HG02610 (cell line): ENCODE measurements at regions not wholly inside any gene's neighbourhood (a gene's known extent, or its start where the extent isn't known, plus 50 kb on each side); places are given as distances from the start of the nearest gene placed in this dataset.
"Not testable (repeated sequence)": the region's sequence is repeated elsewhere in the genome, so short reads cannot be mapped to it uniquely, and the experiment has no call there.

Source experiments
- ATAC-seq: cut with Tn5 transposase; IDR thresholded peaks from one replicate; pipeline ENCODE4 v1.9.1; 2021; ENCODE audit warnings: mild to moderate bottlenecking, moderate library complexity; ENCODE audit not compliant: unreplicated experiment

GRCh38 chr13:50539791-50540530 lies 303.5 kb downstream of the DLEU7 start:
- no peak for ATAC-seq

DNA sequence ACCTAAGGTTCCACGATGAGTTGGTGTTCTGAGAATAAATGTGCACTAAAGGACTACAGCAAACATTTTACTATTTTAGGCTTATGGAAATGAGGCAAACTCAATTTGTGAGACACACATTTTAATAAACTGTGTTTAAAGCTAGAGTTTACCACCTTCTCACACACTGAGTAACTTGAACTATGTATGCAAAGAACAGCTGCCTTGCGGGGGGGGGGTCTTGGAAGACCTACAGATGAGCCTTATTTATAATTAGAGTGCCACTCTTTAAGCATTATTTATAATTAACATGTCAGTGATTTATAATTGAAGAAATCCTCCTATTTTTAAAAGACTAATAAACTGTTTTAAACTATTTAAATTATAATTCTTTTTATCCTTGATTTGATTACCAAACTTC lies 300.4 kb downstream of the DLEU7 start:
- ATAC-seq, result no peak

DNA sequence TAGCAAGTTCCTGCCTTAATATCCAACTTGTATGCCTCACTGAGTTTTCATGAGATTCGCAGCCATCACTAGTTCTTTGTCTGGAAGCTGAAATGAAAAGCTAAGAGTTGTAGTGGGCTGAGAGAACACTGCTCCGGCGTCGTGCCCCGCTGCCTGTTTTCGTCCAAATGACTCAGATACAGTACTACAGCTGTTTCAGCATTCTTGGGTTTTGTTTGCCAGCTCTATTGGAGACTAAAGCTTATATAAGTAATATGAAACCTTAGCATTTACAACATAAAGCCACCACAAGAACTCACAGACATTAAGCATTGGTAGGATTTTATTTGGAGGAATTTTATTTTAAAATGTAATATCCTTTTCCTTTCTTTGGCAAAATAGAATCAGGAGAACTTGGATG lies 299.7 kb downstream of the DLEU7 start:
- no peak for ATAC-seq

DNA sequence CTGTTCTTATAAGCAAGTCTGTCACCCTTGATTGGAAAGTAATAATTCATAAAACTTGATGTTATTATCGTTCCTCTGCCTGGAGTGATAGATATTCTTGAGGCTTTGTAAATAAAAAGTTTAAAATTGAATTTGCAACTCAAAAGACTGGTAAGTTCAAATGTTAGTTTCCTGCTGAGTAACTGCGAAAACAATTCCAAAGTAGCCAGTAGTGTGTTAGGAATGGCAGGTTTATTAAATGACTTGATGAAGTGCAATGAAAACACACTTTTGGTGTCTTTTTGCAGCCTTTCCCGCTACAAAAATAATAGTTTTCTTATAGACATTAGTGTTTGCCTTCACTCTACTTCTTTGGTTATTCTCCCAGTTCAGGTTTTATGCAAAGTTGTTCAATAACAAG lies 299.3 kb downstream of the DLEU7 start:
- no peak for ATAC-seq

- ATAC-seq, result not testable (repeated sequence)
Observed at GRCh38 chr13:50547175-50547574, 296.3 kb downstream of the DLEU7 start.

GRCh38 chr13:50548586-50548985 lies 294.9 kb downstream of the DLEU7 start:
- ATAC-seq, result no peak

GRCh38 chr13:50549221-50549942 lies 294.1 kb downstream of the DLEU7 start:
- no peak for ATAC-seq

- ATAC-seq, result no peak
Observed at GRCh38 chr13:50550151-50550550, 293.3 kb downstream of the DLEU7 start.

- no peak for ATAC-seq
Observed at GRCh38 chr13:50552424-50552966, 291.0 kb downstream of the DLEU7 start.

DNA sequence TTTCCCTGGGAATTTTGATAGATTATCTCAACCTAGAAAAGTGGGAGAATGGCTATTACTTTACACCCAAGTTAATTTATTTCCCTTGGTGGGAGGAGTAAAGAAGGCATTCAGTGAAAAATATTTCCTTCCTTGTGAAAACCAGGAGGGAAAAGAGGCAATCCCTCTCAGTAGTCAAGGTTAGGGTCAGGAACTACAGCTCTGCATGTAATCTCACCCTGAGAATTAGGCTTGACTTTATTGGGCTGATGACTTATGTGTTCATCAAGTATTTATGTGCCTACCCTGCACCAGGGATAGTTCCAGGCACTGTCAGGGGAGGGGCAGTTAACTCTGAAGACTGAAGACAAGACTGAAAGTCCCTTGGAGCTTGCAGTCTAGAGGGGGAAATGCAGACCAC lies 281.8 kb downstream of the DLEU7 start:
- no peak for ATAC-seq

DNA sequence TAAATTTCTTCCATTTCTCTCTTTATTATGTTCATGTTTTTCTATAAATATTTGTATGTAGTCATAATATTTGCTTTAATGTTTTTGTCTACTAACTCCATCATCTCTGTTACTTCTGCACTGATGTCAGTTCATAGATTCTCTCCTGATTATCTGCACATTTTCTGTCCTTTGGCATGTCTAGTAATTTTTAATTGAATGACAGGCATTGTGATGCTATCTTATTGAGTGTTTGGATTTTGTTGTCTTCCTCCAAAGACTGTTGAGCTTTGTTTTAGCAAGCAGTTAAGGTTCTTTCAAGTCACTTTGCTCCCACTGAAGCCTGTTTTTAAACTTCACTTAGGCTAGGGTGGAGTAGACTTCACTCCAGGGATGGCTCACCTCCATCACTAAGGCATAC lies 276.8 kb downstream of the DLEU7 start:
- ATAC-seq, result no peak

DNA sequence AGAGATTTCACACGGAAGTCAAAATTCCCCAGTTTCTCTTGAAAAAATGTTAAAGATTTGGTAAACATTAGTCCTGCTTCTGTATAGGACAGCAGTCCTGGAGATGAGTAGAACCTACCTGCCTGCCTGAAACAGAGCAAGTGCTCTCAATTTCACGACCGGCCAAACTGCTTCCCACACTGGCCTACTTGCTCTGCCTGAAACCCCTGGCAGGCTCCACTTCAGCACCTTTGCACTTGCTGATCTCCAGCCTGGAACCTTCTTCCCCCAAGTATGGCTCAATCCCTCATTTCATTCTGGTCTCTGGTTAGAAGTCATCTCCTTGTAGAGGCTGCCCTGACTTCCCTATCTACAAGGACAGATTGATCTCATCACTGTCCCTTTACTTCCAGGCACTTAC lies 271.4 kb downstream of the DLEU7 start:
- ATAC-seq, result no peak

DNA sequence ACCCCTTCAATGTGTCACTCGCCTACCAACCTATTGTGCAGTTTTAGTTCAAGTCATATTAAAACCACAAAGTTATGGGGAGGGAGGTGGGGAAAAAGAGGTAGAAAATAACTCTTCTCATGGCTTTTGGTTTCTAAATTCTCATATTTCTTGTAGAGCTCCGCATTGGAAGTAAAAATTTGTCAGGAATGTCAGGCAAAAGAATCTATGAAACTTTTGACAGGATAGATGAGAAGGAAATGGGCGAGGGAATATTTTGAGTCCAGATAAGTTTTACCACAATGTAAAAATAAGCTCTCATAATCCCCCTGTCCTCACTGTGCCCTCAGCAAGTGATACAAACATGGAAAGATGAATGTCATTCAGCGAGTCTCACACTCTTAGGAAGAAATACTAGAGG lies 270.4 kb downstream of the DLEU7 start:
- ATAC-seq, result no peak

DNA sequence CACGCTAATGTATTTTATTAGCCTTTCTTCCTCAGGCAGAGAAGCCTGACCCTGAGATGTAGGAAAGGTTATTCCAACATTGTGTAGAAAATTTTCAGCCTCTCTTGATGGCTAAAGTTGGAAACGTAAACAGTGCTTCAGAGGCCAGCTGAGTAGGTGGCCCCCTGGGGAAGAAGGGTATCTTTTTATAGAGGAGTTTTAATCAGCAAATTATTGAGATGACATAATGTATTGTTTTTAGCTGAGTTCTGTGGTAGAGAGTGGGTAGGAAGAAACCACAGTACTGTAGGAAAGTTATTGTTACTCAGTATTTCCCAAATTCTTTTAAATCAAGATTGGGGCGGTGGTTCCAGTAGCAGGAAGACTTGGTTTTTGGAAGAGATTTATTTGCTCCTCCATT lies 268.8 kb downstream of the DLEU7 start:
- no peak for ATAC-seq

DNA sequence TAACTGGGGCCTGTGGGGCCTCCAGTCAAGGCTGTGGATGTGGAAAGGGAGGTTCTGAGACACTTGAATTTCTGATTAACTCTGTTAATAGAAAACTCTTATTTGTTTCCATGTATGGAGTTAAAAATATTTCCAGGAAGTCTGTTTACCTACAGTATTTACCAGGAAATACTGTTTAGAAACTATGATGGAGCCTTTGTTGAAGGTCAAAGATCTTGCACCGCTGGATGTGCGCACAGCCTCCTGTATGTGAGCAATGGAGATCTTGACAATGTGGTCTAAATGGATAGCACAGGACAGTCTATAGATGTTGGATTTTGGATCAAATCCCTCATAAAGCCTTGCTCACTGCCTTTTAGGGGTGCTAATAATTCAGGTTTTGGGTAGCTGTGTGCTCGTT lies 268.4 kb downstream of the DLEU7 start:
- no peak for ATAC-seq

DNA sequence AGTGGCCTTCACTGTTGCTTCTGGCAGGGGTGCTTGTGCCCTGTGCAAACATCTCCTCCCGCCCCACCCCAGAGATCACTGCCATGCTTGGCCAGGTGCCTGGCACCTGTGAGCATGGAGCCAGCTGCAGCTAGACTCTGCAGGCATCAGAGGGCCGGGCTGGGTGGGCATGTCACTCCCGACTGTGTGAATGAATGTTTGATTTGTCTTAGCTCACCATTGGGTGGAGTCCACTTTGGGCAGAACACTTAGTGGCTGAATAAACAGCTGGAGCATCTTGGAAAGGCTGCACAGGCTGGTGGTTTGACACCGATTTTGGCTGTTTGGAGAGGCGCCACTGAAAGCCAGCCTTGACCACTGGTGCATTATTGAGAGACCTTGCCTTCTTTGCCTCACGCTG lies 267.3 kb downstream of the DLEU7 start:
- ATAC-seq, result no peak

DNA sequence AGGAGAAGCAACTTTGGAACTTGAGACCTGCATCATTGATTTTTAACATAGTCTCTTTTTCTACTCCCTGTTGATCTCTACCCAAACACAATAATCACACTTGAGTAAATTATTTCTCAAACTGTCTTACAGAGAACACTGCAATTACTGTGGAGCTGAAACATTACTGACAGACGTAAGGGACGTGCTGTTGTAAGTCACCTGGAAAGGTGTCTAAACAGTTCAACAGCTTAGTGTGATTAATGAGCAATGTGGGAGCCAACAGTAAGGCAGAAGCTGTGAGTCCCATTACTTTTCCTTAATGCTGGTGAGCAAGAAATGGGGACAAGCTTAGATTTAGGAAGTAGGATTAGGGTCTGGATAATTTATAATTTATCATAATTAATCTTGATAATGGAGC lies 265.7 kb downstream of the DLEU7 start:
- no peak for ATAC-seq

DNA sequence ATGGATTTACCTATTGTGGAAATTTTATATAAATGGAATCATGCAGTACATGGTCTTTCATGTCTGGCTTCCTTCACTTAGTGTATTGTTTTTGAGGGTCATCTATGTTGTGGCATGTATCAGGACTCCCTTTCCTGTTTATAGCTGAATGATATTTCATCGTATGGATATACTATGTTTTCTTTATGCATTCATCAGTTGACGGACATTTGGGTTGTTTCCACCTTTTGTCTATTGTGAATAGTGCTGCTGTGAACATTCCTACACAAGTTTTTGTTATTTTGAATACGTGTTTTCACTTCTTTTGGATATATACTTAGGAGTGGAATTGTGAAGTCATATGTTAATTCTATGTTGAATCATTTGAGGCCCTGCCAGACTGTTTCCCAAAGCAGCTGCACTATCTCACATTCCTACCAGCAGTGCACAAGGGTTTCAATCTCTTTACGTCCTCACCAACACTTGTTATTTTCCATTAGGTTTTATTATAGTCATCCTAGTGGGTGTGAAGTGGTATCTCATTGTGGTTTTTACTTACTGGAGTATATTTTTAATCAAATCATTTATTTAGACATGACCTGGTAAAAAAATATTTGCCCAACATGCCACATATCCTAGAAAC lies 262.7 kb downstream of the DLEU7 start:
- no peak for ATAC-seq

DNA sequence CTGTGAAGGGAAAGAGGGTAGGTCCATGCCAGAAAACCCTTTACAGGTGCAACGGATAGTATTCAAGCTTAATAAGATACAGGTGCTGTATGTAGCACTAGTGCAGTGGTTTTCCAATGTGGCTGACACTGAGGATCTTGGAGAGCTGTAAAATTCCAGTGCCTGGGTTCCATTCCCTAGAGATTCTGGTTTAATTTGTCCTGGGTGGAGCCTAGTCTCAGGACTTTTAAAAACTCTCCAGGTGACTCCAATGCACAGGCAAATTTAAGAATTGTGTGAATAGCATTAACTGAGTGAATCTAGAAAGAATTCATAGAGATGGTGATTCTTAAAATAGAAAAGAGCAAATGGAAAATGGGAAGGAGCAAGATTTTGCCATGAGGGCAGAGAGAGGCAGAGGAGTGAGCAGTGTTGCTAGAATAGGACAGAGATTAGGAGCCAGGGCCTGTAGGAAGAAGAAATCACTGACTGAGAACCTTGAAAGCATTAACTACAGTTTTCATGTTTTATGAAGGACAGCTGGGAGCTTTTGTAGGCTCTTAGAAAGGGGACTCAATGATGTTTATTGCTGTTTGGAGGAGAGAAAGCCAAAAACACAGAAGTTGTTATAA lies 261.8 kb downstream of the DLEU7 start:
- no peak for ATAC-seq

DNA sequence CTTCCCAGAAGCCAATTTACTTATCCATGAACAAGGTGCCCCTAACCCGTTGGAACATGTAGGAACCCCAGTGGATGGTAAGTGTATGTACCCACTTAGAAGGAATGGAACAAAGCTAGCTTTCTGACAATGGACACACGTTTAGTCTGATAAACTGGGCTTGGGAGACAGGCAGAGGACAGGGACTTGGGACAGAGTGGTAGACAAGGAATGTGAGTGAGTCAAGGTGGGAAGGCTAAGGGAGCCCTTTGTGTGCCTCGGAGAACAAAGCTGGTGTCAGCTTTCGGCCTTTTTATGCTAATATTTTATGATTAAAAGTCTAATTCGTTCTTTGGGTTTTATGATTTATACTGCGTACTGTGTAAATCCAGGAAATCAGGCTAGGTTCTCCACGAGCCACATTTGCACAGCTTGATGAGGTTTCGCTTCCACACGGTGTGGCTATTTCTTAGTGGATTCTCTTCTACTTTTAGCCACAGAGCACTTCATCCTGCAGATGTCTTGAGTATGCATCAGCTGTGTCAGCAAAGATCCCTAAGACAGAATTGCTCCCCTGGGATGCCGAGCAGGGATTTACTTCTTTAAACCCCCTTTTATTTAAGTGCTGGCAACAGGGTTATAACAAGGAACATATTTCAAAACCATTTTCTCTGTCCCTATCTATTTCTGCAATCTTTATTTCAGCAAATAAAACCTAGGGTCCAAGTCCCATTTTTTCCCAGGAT lies 258.5 kb downstream of the DLEU7 start:
- ATAC-seq, result no peak
